Duodenal mucosa (tissue), 2 donors: ENCODE measurements at regions not wholly inside any gene's neighbourhood (a gene's known extent, or its start where the extent isn't known, plus 50 kb on each side); places are given as distances from the start of the nearest gene placed in this dataset.
"Not testable (repeated sequence)": the region's sequence is repeated elsewhere in the genome, so short reads cannot be mapped to it uniquely, and the experiment has no call there.

Experiments used
- H3K27ac ChIP-seq: one replicate; pipeline ENCODE4 v1.7.0; 2013; ENCODE audit warnings: low read depth, low read length
- H3K27me3 ChIP-seq, 2 donors: one replicate each; pipeline ENCODE4 v1.7.0; 2013; ENCODE audit warnings: low read length in 2 of 2, control low read depth in 1 of 2; ENCODE audit not compliant: insufficient read depth in 2 of 2, control insufficient read depth in 1 of 2
- H3K36me3 ChIP-seq, 2 donors: one replicate each; pipeline ENCODE4 v1.7.0; 2013; ENCODE audit warnings: low read length in 2 of 2, control low read depth in 1 of 2; ENCODE audit not compliant: insufficient read depth in 2 of 2, control insufficient read depth in 1 of 2
- H3K4me1 ChIP-seq, 2 donors: one replicate each; pipeline ENCODE4 v1.7.0; 2013; ENCODE audit warnings: low read length in 2 of 2, control low read depth in 1 of 2; ENCODE audit not compliant: insufficient read depth in 2 of 2, control insufficient read depth in 1 of 2
- H3K4me3 ChIP-seq, 2 donors: one replicate each; pipeline ENCODE4 v1.7.0; 2013; ENCODE audit warnings: low read length in 2 of 2, low read depth in 1 of 2
- H3K9ac ChIP-seq, 2 donors: one replicate each; pipeline ENCODE4 v1.7.0; 2013; ENCODE audit warnings: low read length in 2 of 2, low read depth in 1 of 2
- H3K9me3 ChIP-seq, 2 donors: one replicate each; pipeline ENCODE4 v1.7.0; 2013; ENCODE audit warnings: low read length in 2 of 2, control low read depth in 1 of 2; ENCODE audit not compliant: control insufficient read depth in 1 of 2

GRCh38 chr1:94362466-94363058, 55.6 kb upstream of the ABCD3 start:
- H3K4me1 ChIP-seq, result no peaks in the 10 kb centered on the region
- no peaks in the 10 kb centered on the region for H3K36me3 ChIP-seq
- H3K4me3 ChIP-seq, result no peak overlapping the region
- no peaks in the 10 kb centered on the region for H3K9me3 ChIP-seq
- H3K9ac ChIP-seq, result no peak overlapping the region
- H3K27me3 ChIP-seq, result no peaks in the 10 kb centered on the region
- H3K27ac ChIP-seq, result no peak overlapping the region

DNA sequence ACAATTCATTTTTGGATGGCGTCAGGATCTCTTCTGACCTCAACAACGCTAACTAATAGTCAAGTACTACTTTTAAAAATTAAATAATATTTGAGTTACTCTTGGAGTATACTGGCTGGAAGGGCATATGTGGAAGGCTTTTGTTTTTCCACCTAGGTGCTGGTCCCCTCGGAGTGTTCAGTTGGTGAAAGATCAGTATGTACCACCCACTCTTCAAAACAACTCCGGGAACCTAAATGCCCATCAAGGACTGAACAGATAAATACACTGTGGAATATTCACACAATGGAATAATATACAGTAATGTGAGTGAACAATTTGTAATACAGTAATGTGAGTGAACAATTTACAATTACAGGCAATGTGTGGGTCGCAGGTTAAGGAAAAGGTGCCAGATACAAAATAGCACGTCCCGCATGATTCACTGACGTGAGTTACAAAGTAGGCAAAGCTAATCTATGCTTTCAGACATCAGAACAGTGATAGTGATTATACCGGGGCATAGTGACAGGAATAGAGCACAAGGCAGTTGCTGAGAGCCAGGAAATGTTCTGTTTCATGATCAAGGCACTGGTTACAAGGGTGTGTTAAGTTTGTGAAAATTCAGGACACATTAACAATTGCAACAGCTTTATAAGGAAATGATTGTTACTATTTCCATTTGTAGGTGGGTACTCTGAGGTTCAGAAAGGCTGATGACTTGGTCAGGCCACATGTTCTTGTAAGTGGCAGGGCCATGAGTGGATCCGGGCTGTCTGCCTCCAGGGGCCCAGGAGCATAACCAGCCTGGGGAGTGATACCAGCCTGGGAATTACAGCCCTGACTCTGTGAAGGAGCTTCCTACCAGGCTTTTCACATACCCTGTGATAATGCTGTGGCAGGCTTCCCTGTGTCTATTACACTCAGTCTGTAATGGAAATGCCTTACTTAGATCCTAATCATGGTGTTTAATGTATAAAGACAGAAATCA, 59.3 kb upstream of the ABCD3 start:
- no peak overlapping the region for H3K27ac ChIP-seq
- no peaks in the 10 kb centered on the region for H3K36me3 ChIP-seq
- H3K27me3 ChIP-seq, result no peaks in the 10 kb centered on the region

DNA sequence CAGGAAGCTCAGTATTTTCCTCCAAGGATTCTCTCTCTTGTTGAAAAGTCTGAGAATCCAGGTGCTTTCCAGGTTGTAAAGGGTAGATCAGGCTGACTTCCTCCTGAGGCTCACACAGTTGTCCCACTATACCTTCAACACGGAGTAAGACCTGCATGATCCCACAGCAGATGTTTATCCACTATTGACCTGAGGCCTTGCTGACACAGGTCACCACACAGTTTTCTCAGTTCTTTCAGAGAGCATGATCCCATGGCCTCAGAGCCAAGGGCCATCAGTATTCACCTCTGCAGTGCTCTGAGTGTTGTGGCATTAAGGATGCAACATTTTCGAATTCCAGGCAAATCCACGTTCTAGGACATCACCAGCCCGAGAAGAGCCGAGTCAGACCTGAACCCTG, 60.5 kb upstream of the ABCD3 start:
- Histone ChIP-seq H3K9ac (no peak overlapping the region), H3K4me1 (no peaks in the 10 kb centered on the region), H3K9me3 (no peaks in the 10 kb centered on the region), H3K4me3 (no peak overlapping the region), H3K36me3 (no peaks in the 10 kb centered on the region), H3K27ac (no peak overlapping the region), H3K27me3 (no peaks in the 10 kb centered on the region)

More for the DNA sequence above, 59.3 kb upstream of the ABCD3 start:
- Histone ChIP-seq H3K4me1 (no peaks in the 10 kb centered on the region), H3K4me3 (no peak overlapping the region), H3K9ac (no peak overlapping the region), H3K9me3 (no peaks in the 10 kb centered on the region)

DNA sequence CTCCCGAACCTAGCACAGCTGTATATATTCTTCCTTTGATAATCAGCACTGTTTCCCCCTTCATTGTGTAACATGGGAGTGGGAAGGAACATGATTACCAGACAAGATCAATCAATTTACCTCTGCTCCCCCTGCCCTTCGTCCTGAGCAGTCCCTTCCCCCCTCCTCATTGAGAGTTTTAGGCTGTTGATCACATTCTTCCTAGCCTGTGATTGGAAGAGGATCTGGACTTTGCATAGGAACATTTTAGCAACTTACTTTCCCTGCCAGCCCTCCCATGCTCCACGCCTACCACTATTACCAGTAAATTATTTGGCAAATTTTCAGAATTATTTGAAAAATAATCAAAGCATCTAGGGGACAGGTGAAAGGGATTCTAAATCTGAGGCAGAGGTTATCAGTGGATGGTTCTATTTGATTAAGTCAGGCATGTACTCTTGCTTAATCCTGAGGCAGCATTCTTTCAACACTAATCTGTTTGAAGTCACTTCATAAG, 62.7 kb upstream of the ABCD3 start:
- H3K36me3 ChIP-seq, result no peaks in the 10 kb centered on the region
- no peak overlapping the region for H3K4me3 ChIP-seq
- H3K4me1 ChIP-seq, result no peaks in the 10 kb centered on the region
- no peak overlapping the region for H3K27ac ChIP-seq
- no peaks in the 10 kb centered on the region for H3K27me3 ChIP-seq
- H3K9ac ChIP-seq, result no peak overlapping the region
- no peaks in the 10 kb centered on the region for H3K9me3 ChIP-seq

GRCh38 chr1:94351481-94351880, 66.7 kb upstream of the ABCD3 start:
- Histone ChIP-seq H3K9ac (no peak overlapping the region), H3K27ac (no peak overlapping the region), H3K27me3 (no peaks in the 10 kb centered on the region), H3K9me3 (no peaks in the 10 kb centered on the region), H3K36me3 (no peaks in the 10 kb centered on the region), H3K4me3 (no peak overlapping the region), H3K4me1 (no peaks in the 10 kb centered on the region)

GRCh38 chr1:94350350-94350924, 67.8 kb upstream of the ABCD3 start:
- H3K9me3 ChIP-seq, result no peaks in the 10 kb centered on the region
- H3K27ac ChIP-seq, result no peak overlapping the region
- H3K27me3 ChIP-seq, result no peaks in the 10 kb centered on the region
- H3K36me3 ChIP-seq, result no peaks in the 10 kb centered on the region
- H3K4me1 ChIP-seq, result no peaks in the 10 kb centered on the region
- H3K4me3 ChIP-seq, result no peak overlapping the region
- H3K9ac ChIP-seq, result no peak overlapping the region

DNA sequence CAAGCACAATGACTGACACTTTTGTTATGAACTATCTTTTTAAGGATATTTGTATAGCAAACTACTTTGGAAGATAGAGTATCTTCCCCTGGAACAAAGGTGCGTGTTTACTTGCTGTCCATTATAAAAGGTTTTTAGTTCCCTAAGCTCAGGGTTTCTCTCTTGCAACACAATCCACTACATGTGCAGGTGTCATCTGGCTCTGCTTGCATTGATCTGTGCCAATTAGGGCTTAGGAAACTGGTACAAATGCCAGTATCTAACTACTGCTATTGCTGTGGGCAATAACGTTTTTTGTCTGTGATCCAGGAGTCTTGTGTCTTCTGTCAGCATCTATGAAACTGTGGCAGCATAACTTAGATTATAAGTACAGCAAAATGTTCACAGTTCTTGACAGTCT, 68.3 kb upstream of the ABCD3 start:
- Histone ChIP-seq H3K9ac (no peak overlapping the region), H3K4me1 (no peaks in the 10 kb centered on the region), H3K27me3 (no peaks in the 10 kb centered on the region), H3K27ac (no peak overlapping the region), H3K9me3 (no peaks in the 10 kb centered on the region), H3K4me3 (no peak overlapping the region), H3K36me3 (no peaks in the 10 kb centered on the region)

GRCh38 chr1:94348386-94348785, 69.8 kb upstream of the ABCD3 start:
- H3K9me3 ChIP-seq, H3K27me3 ChIP-seq, H3K4me1 ChIP-seq, H3K9ac ChIP-seq, H3K4me3 ChIP-seq, H3K36me3 ChIP-seq, H3K27ac ChIP-seq: not testable (repeated sequence)

- H3K4me1 ChIP-seq, result peaks cover 3 to 4% of the 10 kb centered on the region in 2 donors
- H3K4me3 ChIP-seq, result no peak overlapping the region
- H3K9me3 ChIP-seq, result no peaks in the 10 kb centered on the region
- no peak overlapping the region for H3K9ac ChIP-seq
- H3K36me3 ChIP-seq, result no peaks in the 10 kb centered on the region
- no peak overlapping the region for H3K27ac ChIP-seq
- peaks cover 0 to 3% of the 10 kb centered on the region in 2 donors for H3K27me3 ChIP-seq
Observed at GRCh38 chr1:94345148-94345721, 73.0 kb upstream of the ABCD3 start.

- H3K4me1 ChIP-seq, result peaks cover 3 to 4% of the 10 kb centered on the region in 2 donors
- no peak overlapping the region for H3K27ac ChIP-seq
- H3K9ac ChIP-seq, result no peak overlapping the region
- H3K27me3 ChIP-seq, result peaks cover 0 to 3% of the 10 kb centered on the region in 2 donors
- H3K36me3 ChIP-seq, result no peaks in the 10 kb centered on the region
- H3K9me3 ChIP-seq, result no peaks in the 10 kb centered on the region
- no peak overlapping the region for H3K4me3 ChIP-seq
Observed at GRCh38 chr1:94342416-94342815, 75.8 kb upstream of the ABCD3 start.
